Choroid plexus epithelial cell (primary cell): ENCODE measurements at regions not wholly inside any gene's neighbourhood (a gene's known extent, or its start where the extent isn't known, plus 50 kb on each side); places are given as distances from the start of the nearest gene placed in this dataset.
A peak's percentile ranks its signal among the peaks of the same experiment; 100 is the strongest.

Experiments
- DNase-seq: peaks from one replicate; pipeline ENCODE4 v3.0.0-alpha.2; 2010; ENCODE audit warnings: low read depth
- H3K4me3 ChIP-seq: 2 replicates; pipeline ENCODE4 v1.5.1; 2011; ENCODE audit warnings: low read depth, mild to moderate bottlenecking, control low read depth, low read length, moderate library complexity
- TF ChIP-seq, protein P1 (sequence below): conservative IDR thresholded peaks from 2 replicates; pipeline ENCODE4 v1.5.1; 2011; ENCODE audit warnings: low read depth, mild to moderate bottlenecking, control low read depth, inconsistent platforms, low read length, moderate library complexity

DNA sequence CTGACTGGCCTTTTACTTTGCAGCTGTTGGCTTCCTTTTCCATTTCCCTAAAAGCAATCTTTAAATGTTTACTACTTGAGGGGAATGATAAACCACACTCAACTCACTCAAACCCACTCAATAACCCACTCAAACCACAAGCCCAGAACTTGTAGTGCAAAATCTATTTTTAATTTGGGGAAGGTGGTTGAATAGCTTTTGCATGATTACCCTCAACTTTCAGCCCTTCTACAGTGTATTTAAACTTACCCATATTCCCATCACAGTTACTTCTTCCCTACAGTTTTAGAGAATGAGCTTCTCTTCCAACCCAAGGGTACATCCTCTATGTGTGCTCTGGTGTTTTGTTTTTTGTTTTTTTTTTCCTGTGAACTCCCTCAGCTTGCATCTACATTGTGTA, 636.1 kb downstream of the TDRD15 start:
- TF ChIP-seq, protein P1, sequence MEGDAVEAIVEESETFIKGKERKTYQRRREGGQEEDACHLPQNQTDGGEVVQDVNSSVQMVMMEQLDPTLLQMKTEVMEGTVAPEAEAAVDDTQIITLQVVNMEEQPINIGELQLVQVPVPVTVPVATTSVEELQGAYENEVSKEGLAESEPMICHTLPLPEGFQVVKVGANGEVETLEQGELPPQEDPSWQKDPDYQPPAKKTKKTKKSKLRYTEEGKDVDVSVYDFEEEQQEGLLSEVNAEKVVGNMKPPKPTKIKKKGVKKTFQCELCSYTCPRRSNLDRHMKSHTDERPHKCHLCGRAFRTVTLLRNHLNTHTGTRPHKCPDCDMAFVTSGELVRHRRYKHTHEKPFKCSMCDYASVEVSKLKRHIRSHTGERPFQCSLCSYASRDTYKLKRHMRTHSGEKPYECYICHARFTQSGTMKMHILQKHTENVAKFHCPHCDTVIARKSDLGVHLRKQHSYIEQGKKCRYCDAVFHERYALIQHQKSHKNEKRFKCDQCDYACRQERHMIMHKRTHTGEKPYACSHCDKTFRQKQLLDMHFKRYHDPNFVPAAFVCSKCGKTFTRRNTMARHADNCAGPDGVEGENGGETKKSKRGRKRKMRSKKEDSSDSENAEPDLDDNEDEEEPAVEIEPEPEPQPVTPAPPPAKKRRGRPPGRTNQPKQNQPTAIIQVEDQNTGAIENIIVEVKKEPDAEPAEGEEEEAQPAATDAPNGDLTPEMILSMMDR: no peak
- H3K4me3 ChIP-seq: no peak overlapping the region
- no peak for DNase-seq

DNA sequence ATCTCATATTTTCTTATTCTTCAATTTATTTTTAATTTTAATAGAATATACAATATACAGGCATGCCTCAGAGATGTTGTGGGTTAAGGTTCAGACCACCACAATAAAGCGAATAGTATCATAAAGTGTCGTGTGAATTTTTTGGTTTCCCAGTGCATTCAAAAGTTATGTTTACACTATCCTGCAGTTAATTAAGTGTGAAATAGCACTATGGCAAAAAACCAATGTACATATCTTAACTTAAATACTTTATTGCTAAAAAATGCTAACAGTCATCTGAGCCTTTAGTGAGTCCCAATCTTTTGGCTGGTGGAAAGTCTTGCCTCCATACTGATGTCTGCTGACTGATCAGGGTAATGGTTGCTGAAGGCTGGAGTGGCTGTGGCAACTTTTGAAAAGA, 637.6 kb downstream of the TDRD15 start:
- no peak overlapping the region for H3K4me3 ChIP-seq
- no peak for DNase-seq
- TF ChIP-seq, protein P1: no peak

DNA sequence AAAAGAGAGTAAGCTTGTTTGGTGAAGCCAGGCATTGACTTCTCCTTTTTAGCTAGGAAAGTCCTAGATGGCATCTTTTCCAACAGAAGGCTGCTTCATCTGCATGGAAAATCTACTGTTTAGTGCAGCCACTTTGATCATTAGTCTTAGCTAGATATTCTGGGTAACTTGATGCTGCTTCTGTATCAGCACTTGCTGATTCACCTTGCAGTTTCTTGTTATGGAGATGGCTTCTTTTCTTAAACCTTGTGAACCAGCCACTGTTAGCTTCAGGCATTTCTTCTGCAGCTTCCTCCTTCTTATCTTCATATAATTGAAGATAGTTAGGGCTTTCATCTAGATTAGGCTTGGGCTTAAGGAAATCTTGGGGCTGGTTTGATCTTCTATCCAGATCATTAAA, 639.7 kb downstream of the TDRD15 start:
- H3K4me3 ChIP-seq: no peak overlapping the region
- TF ChIP-seq, protein P1: no peak

DNA sequence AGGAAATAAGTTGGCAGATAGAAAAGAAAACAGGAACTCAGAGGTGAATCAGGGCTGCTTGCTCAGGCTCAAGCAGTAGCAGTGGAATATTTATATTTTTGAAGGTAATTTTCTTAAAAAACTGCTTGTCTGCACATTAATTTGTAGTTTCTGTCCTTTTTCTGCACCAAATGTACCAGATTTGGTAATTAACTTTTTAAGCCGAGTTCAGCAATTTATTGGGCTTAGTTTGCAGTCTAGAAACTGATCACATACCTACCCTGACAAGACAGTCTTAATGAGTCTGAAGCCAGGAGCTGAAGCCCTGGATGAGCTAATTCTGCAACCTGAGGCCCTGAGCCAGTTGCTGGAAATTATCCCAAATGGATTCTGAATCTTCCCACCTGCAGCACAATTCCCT, 647.0 kb downstream of the TDRD15 start:
- TF ChIP-seq, protein P1: no peak
- H3K4me3 ChIP-seq: no peak overlapping the region
- peak; percentile 11 for DNase-seq

More for the DNA sequence above, 639.7 kb downstream of the TDRD15 start:
- DNase-seq: no peak

DNA sequence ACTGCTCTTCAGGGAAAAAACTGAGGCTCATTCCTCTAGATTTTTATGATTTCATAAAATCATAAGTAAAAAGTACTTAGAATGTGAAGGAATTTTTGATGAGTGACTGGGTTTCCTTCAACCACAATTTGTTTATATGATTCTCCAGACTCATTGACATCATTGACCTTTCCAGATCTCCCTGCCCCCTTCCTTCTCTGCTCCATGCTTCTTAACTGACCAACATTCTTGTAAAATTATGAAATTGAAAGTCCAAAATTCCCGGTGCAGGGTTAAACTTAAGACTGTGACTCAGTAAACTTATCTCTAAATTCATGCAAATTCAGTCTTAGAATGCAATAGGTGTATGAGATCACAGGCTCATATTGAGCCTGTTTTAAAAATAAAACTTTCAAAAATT, 648.9 kb downstream of the TDRD15 start:
- no peak overlapping the region for H3K4me3 ChIP-seq
- DNase-seq: peak; percentile 93
- TF ChIP-seq, protein P1: no peak

DNA sequence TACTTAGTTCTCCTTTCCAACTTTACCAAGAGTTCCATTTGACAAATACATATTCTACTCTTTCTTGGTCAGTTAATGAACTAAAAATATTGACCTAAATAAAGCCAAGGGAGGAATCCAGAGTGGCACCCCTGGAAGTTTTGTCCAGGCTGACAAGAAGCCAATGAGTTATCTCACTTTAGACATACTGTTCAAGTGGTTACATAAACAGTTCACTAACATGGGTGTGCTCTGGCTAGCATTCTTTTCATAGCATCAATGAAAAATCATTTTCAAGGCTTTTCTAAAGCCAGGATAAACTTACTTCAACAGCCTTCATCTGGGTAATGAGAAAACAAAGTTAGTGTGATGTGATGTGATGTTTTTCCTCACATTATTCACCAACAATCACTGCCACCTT, 649.4 kb downstream of the TDRD15 start:
- TF ChIP-seq, protein P1: no peak
- H3K4me3 ChIP-seq: no peak overlapping the region
- peak; percentile 65 for DNase-seq

DNA sequence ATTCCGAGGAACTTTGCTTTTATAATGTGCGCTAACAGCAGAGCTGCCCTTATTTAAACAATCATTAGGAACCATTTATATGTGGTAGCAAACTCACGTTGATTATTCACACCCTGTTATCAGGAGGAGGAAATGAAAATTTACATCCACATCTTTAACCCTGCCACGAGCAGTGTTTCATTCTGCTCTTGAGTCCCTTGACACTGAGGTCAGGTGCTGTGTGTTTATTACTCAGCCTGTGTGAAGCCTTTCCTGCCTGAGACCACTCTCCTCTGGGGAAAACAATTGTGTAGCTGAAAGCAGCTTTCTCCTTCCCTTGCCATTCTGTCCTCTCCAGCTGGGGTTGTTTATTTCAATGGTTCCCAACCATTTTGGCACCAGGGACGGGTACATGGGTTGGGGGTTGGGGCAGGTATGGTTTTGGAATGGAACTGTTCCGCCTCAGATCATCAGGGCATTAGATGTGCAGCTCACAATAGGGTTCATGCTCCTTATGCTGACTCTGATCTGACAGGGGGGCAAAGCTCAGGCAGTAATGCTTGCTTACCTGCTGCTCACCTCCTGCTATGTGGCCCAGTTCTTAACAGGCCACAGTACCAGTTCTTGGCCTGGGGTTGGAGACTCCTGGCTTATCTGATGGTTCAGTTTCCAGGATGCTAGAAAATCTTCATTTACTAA, 651.1 kb downstream of the TDRD15 start:
- DNase-seq: peak; percentile 58
- H3K4me3 ChIP-seq: no peak overlapping the region
- TF ChIP-seq, protein P1: no peak
